ENCODE measurements at regions not wholly inside any gene's neighbourhood (a gene's known extent, or its start where the extent isn't known, plus 50 kb on each side); places are given as distances from the start of the nearest gene placed in this dataset.

GRCh38 chr2:180753809-180754761 lies 226.3 kb upstream of the UBE2E3 start:
- TF ChIP-seq CTCF (IDR thresholded peaks at IDR 0.05; ENCODE audit: borderline replicate concordance, control extremely low read depth, extremely low read depth, insufficient read depth, missing control alignments) = no peak
- DNase-seq (ENCODE audit: low spot score) = no peak
- in situ Hi-C loops (cut with MboI; ENCODE audit: low sequenced_read_pairs, unreplicated experiment) = no loop called here

DNA sequence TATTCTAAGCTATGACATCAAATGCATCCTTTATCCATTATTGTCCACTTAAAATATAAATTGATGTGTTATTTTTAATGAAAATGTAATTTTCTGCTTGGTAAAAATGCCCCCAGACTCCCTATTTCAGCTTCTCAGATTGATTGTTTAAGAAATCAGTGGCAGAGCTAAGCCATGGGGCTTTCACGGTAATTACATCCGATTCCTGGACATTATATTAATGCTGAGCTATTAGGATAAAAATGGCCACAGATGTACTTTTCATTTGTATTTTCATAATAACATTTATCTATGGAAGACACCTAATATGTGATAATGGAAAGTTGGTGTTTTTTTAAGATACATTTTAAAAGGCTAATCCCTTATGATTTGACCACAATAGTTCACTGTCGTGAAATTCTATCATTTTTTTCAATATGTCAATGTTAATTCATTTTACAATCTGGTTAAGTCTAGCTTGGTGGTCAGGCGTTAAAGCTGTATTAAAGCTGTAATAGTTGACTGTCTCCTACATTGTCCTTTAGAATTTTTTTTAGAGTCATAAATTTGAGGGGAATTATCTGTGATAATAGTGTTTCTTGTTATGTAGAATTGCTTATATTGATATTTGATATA lies 229.0 kb upstream of the UBE2E3 start:
- no peak for DNase-seq (ENCODE audit: low spot score)
- in situ Hi-C loops (cut with MboI; ENCODE audit: low sequenced_read_pairs, unreplicated experiment) = no loop called here
- TF ChIP-seq CTCF (IDR thresholded peaks at IDR 0.05; ENCODE audit: borderline replicate concordance, control extremely low read depth, extremely low read depth, insufficient read depth, missing control alignments) = no peak

DNA sequence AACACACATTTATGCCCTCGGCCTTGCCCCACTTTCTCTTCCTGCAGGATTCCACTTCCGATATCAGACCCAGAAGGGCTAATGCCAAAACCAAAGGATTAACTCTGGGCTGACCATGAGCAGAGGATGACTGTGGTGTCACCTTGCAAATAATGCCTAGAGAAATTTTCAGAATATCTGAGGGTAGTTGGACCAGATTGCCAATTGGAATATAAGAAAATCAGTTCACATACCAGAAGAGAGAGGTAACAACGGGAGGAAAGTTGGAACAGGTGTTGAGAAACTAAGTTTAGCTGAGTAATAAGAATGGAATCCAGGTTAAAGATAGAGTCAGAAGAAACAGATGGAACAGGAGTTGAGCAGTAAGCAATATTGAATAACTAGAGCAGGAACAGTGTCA lies 232.7 kb upstream of the UBE2E3 start:
- TF ChIP-seq CTCF (IDR thresholded peaks at IDR 0.05; ENCODE audit: borderline replicate concordance, control extremely low read depth, extremely low read depth, insufficient read depth, missing control alignments) = no peak
- DNase-seq (ENCODE audit: low spot score) = no peak
- in situ Hi-C loops (cut with MboI; ENCODE audit: low sequenced_read_pairs, unreplicated experiment) = no loop called here

DNA sequence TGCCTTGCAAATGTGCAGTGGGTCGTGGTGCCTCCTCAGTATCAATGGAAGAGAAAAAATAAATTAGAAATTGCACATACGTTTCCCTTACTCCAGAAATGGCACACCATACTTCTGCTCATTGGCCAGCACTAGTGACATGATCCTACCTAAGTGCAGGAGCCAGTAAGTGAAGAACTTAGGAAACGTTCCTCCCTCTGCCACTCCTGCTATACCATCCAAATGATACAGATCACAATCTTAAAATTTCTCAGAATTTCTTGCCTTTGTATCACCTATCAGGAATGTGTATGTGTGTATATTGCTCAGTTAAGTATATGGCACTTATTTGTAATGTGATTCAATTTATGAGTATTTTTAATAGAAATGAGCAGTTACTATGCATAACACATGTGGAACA lies 237.0 kb upstream of the UBE2E3 start:
- in situ Hi-C loops (cut with MboI; ENCODE audit: low sequenced_read_pairs, unreplicated experiment) = no loop called here
- DNase-seq (ENCODE audit: low spot score) = no peak
- TF ChIP-seq CTCF (IDR thresholded peaks at IDR 0.05; ENCODE audit: borderline replicate concordance, control extremely low read depth, extremely low read depth, insufficient read depth, missing control alignments) = no peak

GRCh38 chr2:180742801-180743200 lies 237.6 kb upstream of the UBE2E3 start:
- DNase-seq (ENCODE audit: low spot score) = no peak
- in situ Hi-C loops (cut with MboI; ENCODE audit: low sequenced_read_pairs, unreplicated experiment) = no loop called here
- TF ChIP-seq CTCF (IDR thresholded peaks at IDR 0.05; ENCODE audit: borderline replicate concordance, control extremely low read depth, extremely low read depth, insufficient read depth, missing control alignments) = no peak

DNA sequence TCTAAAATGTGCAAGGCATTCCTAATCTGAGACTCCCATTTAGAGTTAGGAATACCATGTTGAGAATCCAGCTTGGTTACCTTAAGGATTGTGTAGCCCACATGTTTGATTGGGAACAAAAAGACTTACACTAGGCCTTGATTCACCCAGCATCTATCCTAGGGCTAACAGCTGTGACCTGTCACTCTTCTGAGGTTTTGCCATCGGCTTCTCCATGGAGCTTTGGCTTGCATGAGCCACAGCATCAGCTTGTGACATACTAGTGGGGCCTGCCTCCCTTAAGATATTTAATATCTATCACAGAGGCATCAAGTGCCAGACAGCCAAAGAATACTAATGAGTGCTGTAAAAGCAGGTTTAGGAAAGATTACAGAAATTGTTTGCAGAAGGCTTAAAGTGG lies 241.3 kb upstream of the UBE2E3 start:
- in situ Hi-C loops (cut with MboI; ENCODE audit: low sequenced_read_pairs, unreplicated experiment) = no loop called here
- DNase-seq (ENCODE audit: low spot score) = no peak
- no peak for TF ChIP-seq CTCF (IDR thresholded peaks at IDR 0.05; ENCODE audit: borderline replicate concordance, control extremely low read depth, extremely low read depth, insufficient read depth, missing control alignments)

Data from GM13976 (cell line).